PC-9 (cell line): ENCODE measurements at regions not wholly inside any gene's neighbourhood (a gene's known extent, or its start where the extent isn't known, plus 50 kb on each side); places are given as distances from the start of the nearest gene placed in this dataset.

ENCODE experiments used
- BruUV-seq: library from RNA; stranded (reverse); fragments of 400-500 nt; replicated peaks from 2 replicates; lab custom pipeline; 2021; lab: Mats Ljungman, UMichigan
- CTCF ChIA-PET: fragments of 300-600 bp; sonication (Branson Sonifier 250); formaldehyde crosslinking; loops from one replicate; lab custom pipeline; 2022; ENCODE audit warnings: antibody characterized with exemption; lab: Charles Lee
- POLR2A ChIA-PET: fragments of 300-600 bp; sonication (Branson Sonifier 250); formaldehyde crosslinking; loops from one replicate; lab custom pipeline; 2022; ENCODE audit warnings: antibody characterized with exemption; ENCODE audit not compliant: unreplicated experiment; lab: Charles Lee
- DNase-seq, 2 experiments: peaks; one replicate each; pipeline versions ENCODE4 v3.0.0 to v3.0.0-alpha.2; 2015 to 2022; ENCODE audit warnings: mixed read lengths in 1 of 2
- H2AFZ ChIP-seq: fragments of 200-600 bp; sonication (generic); 2 replicates; pipeline ENCODE4 v1.8.1; 2017; ENCODE audit warnings: antibody characterized with exemption
- H3F3A ChIP-seq: fragments of 200-600 bp; sonication (generic); 2 replicates; pipeline ENCODE4 v1.8.1; 2017; ENCODE audit warnings: antibody characterized with exemption, mild to moderate bottlenecking, low read depth; ENCODE audit not compliant: insufficient read depth
- H3K27ac ChIP-seq: fragments of 200-600 bp; sonication (generic); 2 replicates; pipeline ENCODE4 v1.6.1; 2016; ENCODE audit warnings: mixed run types
- H3K27me3 ChIP-seq: fragments of 200-600 bp; sonication (generic); 2 replicates; pipeline ENCODE4 v1.6.1; 2016; ENCODE audit warnings: low read depth, mixed run types; ENCODE audit not compliant: insufficient read depth
- H3K36me3 ChIP-seq: fragments of 200-600 bp; sonication (generic); 2 replicates; pipeline ENCODE4 v1.6.1; 2016; ENCODE audit warnings: low read depth, mixed run types
- H3K4me1 ChIP-seq: fragments of 200-600 bp; sonication (generic); replicated peaks from 2 replicates; pipeline ENCODE4 v1.6.1; 2016; ENCODE audit warnings: mixed run types; ENCODE audit not compliant: insufficient read depth
- H3K4me2 ChIP-seq: fragments of 200-600 bp; sonication (generic); 2 replicates; pipeline ENCODE4 v1.6.1; 2017; ENCODE audit warnings: mixed run types
- H3K4me3 ChIP-seq: fragments of 200-600 bp; sonication (generic); 2 replicates; pipeline ENCODE4 v1.6.1; 2016; ENCODE audit warnings: mixed run types
- H3K79me2 ChIP-seq: fragments of 200-600 bp; sonication (generic); 2 replicates; pipeline ENCODE4 v1.6.1; 2017; ENCODE audit warnings: low read depth, mixed run types
- H3K9me2 ChIP-seq: fragments of 200-600 bp; sonication (generic); 2 replicates; pipeline ENCODE4 v1.8.1; 2017; ENCODE audit warnings: mild to moderate bottlenecking; ENCODE audit not compliant: insufficient read depth
- H3K9me3 ChIP-seq: fragments of 200-600 bp; sonication (generic); 2 replicates; pipeline ENCODE4 v1.8.1; 2016; ENCODE audit warnings: low read depth; ENCODE audit not compliant: insufficient read depth
- H4K20me1 ChIP-seq: fragments of 200-600 bp; sonication (generic); 2 replicates; pipeline ENCODE4 v1.8.1; 2017; ENCODE audit not compliant: insufficient read depth
- EZH2 ChIP-seq: fragments of 200-600 bp; sonication (generic); IDR thresholded peaks from 2 replicates; pipeline ENCODE4 v1.8.0; 2017; ENCODE audit warnings: antibody characterized with exemption, low read depth
- intact Hi-C: fragments of 100-400 bp; cut with micrococcal nuclease; formaldehyde crosslinking; loops from one replicate; pipeline ENCODE4 v1.10.0; 2022; ENCODE audit not compliant: unreplicated experiment
- TF ChIP-seq, protein P1 (sequence below): fragments of 200-600 bp; sonication (generic); conservative IDR thresholded peaks from 2 replicates; pipeline ENCODE4 v1.6.1; 2017; ENCODE audit warnings: mixed run types, antibody characterized with exemption, mild to moderate bottlenecking, moderate library complexity

DNA sequence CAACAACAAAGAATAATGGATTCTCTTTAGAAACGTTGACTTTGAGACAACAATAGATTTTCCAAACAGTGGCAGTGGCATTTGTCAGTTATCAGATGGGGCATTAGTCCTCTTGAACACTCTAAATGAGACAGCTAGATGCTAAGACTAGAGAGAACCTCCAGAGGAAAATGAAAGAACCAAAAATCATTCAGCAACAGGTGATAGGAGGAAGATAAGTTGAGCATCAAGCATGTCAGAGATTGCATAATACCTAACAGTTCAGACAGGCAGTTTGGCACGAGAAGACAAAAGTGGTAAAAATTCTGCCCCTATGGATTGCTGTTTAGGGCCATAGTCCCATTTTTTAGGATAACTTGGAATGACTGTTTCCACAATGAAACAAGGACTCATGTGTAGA, 67.9 kb upstream of the NOL4 start:
- Histone ChIP-seq H3K79me2 (no peaks in the 10 kb centered on the region), H3K4me3 (no peak overlapping the region), H3K4me2 (no peak overlapping the region), H3K36me3 (no peaks in the 10 kb centered on the region), H3K4me1 (no peaks in the 10 kb centered on the region), H4K20me1 (no peaks in the 10 kb centered on the region), H3K27ac (no peak overlapping the region), H3K27me3 (no peaks in the 10 kb centered on the region), H2AFZ (no peak overlapping the region), H3K9me3 (no peaks in the 10 kb centered on the region), H3K9me2 (no peaks in the 10 kb centered on the region), H3F3A (no peaks in the 10 kb centered on the region)
- intact Hi-C loops, result no loop called here
- no TSS peak for BruUV-seq
- CTCF ChIA-PET, result no interaction called here
- no peak for DNase-seq
- POLR2A ChIA-PET, result no interaction called here
- TF ChIP-seq, protein P1, sequence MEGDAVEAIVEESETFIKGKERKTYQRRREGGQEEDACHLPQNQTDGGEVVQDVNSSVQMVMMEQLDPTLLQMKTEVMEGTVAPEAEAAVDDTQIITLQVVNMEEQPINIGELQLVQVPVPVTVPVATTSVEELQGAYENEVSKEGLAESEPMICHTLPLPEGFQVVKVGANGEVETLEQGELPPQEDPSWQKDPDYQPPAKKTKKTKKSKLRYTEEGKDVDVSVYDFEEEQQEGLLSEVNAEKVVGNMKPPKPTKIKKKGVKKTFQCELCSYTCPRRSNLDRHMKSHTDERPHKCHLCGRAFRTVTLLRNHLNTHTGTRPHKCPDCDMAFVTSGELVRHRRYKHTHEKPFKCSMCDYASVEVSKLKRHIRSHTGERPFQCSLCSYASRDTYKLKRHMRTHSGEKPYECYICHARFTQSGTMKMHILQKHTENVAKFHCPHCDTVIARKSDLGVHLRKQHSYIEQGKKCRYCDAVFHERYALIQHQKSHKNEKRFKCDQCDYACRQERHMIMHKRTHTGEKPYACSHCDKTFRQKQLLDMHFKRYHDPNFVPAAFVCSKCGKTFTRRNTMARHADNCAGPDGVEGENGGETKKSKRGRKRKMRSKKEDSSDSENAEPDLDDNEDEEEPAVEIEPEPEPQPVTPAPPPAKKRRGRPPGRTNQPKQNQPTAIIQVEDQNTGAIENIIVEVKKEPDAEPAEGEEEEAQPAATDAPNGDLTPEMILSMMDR, result no peak
- TF ChIP-seq EZH2, result no peak

DNA sequence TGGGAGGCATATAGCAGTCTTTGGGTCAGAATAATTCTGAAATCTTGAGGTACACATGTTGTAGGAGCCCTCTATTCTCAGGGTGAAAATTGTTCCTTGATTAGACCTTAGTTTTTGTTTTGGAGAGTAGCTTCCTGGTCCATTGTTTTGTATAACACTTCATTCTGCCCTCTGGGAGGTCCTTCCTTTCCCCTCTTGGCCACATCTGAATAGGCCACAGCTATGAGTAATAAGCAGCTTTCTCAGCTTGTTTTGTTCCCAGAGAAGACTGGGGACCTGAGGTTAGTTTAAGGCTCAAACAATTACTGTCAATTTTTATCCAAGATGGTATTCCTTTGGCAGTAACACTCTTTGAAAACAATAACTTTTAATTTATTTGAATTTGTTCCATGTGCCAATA, 72.6 kb upstream of the NOL4 start:
- Histone ChIP-seq H3K27ac (no peak overlapping the region), H3K27me3 (no peaks in the 10 kb centered on the region), H3K4me1 (no peaks in the 10 kb centered on the region), H3K4me2 (no peak overlapping the region), H3F3A (no peaks in the 10 kb centered on the region), H3K9me3 (no peaks in the 10 kb centered on the region), H3K4me3 (no peak overlapping the region), H3K79me2 (no peaks in the 10 kb centered on the region), H3K36me3 (no peaks in the 10 kb centered on the region), H3K9me2 (no peaks in the 10 kb centered on the region), H2AFZ (no peak overlapping the region), H4K20me1 (no peaks in the 10 kb centered on the region)
- POLR2A ChIA-PET, result no interaction called here
- TF ChIP-seq, protein P1, result no peak
- no peak for TF ChIP-seq EZH2
- intact Hi-C loops, result no loop called here
- no peak for DNase-seq
- CTCF ChIA-PET, result no interaction called here
- BruUV-seq, result no TSS peak

DNA sequence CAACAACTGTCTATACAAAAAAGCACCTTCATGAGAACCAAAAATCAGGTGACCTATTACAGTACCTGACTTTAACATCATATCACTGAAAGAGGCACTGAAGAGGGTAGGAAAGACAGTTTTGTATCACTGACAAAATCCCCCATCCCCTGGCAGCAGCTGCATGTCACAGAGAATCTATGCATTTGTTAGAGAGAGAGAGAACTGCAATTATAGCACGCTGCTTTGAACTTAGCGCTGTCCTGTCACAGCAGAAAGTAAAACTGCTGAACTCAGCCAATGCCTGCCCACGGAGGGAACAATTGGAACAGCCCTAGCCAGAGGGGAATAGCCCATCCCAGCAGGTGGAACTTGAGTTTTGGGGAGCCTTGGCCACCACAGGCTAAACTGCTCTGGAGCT, 75.1 kb upstream of the NOL4 start:
- no peak overlapping the region for H3K27ac ChIP-seq
- TF ChIP-seq, protein P1, result no peak
- TF ChIP-seq EZH2, result no peak
- BruUV-seq, result no TSS peak
- no peaks in the 10 kb centered on the region for H3K9me3 ChIP-seq
- no peak overlapping the region for H3K4me3 ChIP-seq
- CTCF ChIA-PET, result no interaction called here
- H3K27me3 ChIP-seq, result no peaks in the 10 kb centered on the region
- H3F3A ChIP-seq, result no peaks in the 10 kb centered on the region
- H3K4me1 ChIP-seq, result no peaks in the 10 kb centered on the region
- no peaks in the 10 kb centered on the region for H3K36me3 ChIP-seq
- POLR2A ChIA-PET, result no interaction called here
- H3K9me2 ChIP-seq, result no peaks in the 10 kb centered on the region
- H3K79me2 ChIP-seq, result no peaks in the 10 kb centered on the region
- no peak overlapping the region for H2AFZ ChIP-seq
- no peak for DNase-seq
- H3K4me2 ChIP-seq, result no peak overlapping the region
- intact Hi-C loops, result no loop called here
- H4K20me1 ChIP-seq, result no peaks in the 10 kb centered on the region
